Parathyroid adenoma (tissue), 2 donors: ENCODE measurements at regions not wholly inside any gene's neighbourhood (a gene's known extent, or its start where the extent isn't known, plus 50 kb on each side); places are given as distances from the start of the nearest gene placed in this dataset.
A peak's percentile ranks its signal among the peaks of the same experiment; 100 is the strongest.

Experiments
- H2AFZ ChIP-seq: fragments of 300-600 bp; sonication (generic); one replicate; pipeline ENCODE4 v1.7.0; 2017; ENCODE audit warnings: antibody characterized with exemption, mild to moderate bottlenecking
- H3K27ac ChIP-seq: fragments of 300-600 bp; sonication (generic); one replicate; pipeline ENCODE4 v1.7.0; 2017
- H3K27me3 ChIP-seq: fragments of 300-600 bp; sonication (generic); one replicate; pipeline ENCODE4 v1.7.0; 2017; ENCODE audit warnings: low read length; ENCODE audit not compliant: control insufficient read depth, insufficient read depth
- H3K36me3 ChIP-seq: fragments of 300-600 bp; sonication (generic); one replicate; pipeline ENCODE4 v1.7.0; 2017; ENCODE audit warnings: low read length; ENCODE audit not compliant: control insufficient read depth, insufficient read depth
- H3K4me1 ChIP-seq: fragments of 300-600 bp; sonication (generic); one replicate; pipeline ENCODE4 v1.7.0; 2017; ENCODE audit warnings: control low read depth
- H3K4me2 ChIP-seq: fragments of 300-600 bp; sonication (generic); one replicate; pipeline ENCODE4 v1.7.0; 2017; ENCODE audit warnings: low read length
- H3K4me3 ChIP-seq: fragments of 300-600 bp; sonication (generic); one replicate; pipeline ENCODE4 v1.7.0; 2017; ENCODE audit warnings: low read depth, low read length
- H3K79me2 ChIP-seq: fragments of 300-600 bp; sonication (generic); one replicate; pipeline ENCODE4 v1.7.0; 2017; ENCODE audit warnings: control low read depth
- H3K9ac ChIP-seq: fragments of 300-600 bp; sonication (generic); one replicate; pipeline ENCODE4 v1.7.0; 2017; ENCODE audit warnings: mild to moderate bottlenecking
- H3K9me3 ChIP-seq: fragments of 300-600 bp; sonication (generic); one replicate; pipeline ENCODE4 v1.7.0; 2017; ENCODE audit warnings: low read length; ENCODE audit not compliant: control insufficient read depth
- TF ChIP-seq, protein P1 (sequence below): fragments of 300-600 bp; sonication (generic); IDR thresholded peaks from one replicate; pipeline ENCODE4 v1.7.0; 2017; ENCODE audit warnings: antibody characterized with exemption, mild to moderate bottlenecking
- donor health status: primary hyperparathyroidism.

DNA sequence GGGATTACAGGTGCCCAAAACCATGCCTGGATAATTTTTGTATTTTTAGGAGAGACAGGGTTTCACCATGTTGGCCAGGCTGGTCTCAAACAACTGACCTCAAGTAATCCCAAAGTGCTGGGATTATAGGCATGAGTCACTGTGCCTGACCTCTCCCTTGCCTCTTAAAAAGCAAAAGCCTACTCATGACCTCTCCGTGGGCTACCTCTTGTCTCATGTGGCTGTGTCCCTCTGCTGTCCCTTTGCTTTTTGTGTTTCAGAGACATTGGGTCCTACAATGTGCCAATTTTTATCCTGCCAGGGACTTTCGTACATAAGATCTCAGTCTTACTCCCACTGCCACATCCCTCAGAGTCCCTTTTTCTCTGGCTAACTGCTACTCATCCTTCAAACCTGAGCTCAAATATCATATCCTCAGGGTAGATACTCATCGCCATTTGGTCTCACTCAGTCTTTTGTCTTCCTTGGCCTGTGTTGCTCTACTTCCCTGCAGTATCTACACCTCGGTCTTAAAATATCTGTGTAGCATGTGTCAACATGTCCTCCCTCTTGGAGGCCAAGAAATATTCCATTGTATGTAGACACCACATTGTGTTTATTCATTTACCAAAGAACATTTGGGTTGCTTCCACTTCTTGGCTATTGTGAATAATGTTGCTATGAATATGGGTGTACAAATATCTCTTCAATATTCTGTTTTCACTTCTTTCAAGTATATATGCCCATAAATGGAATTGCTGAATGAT lies 465.0 kb upstream of the KLF6 start:
- H2AFZ ChIP-seq: no peak overlapping the region
- no peaks in the 10 kb centered on the region for H3K4me1 ChIP-seq
- H3K9me3 ChIP-seq: no peaks in the 10 kb centered on the region
- H3K79me2 ChIP-seq: no peaks in the 10 kb centered on the region
- H3K4me2 ChIP-seq: no peak overlapping the region
- H3K27ac ChIP-seq: no peak overlapping the region
- TF ChIP-seq, protein P1, sequence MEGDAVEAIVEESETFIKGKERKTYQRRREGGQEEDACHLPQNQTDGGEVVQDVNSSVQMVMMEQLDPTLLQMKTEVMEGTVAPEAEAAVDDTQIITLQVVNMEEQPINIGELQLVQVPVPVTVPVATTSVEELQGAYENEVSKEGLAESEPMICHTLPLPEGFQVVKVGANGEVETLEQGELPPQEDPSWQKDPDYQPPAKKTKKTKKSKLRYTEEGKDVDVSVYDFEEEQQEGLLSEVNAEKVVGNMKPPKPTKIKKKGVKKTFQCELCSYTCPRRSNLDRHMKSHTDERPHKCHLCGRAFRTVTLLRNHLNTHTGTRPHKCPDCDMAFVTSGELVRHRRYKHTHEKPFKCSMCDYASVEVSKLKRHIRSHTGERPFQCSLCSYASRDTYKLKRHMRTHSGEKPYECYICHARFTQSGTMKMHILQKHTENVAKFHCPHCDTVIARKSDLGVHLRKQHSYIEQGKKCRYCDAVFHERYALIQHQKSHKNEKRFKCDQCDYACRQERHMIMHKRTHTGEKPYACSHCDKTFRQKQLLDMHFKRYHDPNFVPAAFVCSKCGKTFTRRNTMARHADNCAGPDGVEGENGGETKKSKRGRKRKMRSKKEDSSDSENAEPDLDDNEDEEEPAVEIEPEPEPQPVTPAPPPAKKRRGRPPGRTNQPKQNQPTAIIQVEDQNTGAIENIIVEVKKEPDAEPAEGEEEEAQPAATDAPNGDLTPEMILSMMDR: no peak
- no peaks in the 10 kb centered on the region for H3K27me3 ChIP-seq
- no peak overlapping the region for H3K4me3 ChIP-seq
- H3K36me3 ChIP-seq: no peaks in the 10 kb centered on the region
- no peak overlapping the region for H3K9ac ChIP-seq

DNA sequence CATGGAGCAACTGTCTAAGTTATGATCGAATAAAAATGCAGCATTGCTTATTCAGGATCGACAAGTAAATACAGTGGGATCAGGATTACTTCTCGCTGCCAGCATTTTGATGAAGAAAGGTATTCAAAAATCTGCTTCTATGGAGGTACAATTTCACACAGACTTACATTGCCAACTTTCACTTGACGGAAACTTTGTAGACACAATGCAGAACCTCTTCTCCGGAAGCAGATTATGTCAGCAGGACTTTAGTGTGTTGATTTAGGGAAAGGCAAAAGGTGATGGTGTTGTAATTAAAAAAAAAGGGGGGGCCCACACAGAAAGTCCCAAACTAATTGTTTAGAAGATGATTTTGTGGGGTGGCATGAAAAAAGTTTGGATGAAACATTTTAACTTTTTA lies 462.4 kb upstream of the KLF6 start:
- H3K4me2 ChIP-seq: no peak overlapping the region
- H2AFZ ChIP-seq: no peak overlapping the region
- no peaks in the 10 kb centered on the region for H3K27me3 ChIP-seq
- H3K9ac ChIP-seq: no peak overlapping the region
- H3K9me3 ChIP-seq: no peaks in the 10 kb centered on the region
- H3K27ac ChIP-seq: no peak overlapping the region
- H3K79me2 ChIP-seq: no peaks in the 10 kb centered on the region
- no peaks in the 10 kb centered on the region for H3K4me1 ChIP-seq
- H3K4me3 ChIP-seq: no peak overlapping the region
- H3K36me3 ChIP-seq: no peaks in the 10 kb centered on the region
- TF ChIP-seq, protein P1: no peak

DNA sequence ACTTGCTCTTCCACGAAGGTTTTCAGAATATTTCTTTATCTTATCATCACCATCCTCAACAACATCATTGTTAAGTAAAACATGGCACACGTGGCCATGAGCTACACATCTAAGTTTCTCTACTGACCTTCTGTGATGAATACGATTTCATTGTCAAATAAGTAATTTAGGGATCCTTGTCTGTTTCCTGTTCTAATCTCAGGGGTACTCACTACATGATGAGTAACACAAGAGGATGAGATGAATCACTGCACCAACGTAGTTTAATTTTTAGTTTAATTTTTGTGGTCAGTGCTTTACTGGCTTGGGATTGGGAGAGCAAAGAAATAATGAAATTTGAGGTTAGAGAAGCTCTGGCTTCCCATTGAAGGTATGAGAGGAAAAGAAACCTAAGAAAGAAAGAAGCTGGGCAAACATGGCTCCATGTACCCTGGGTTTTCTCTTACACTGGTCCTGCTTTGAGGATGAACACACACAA lies 461.9 kb upstream of the KLF6 start:
- H3K79me2 ChIP-seq: no peaks in the 10 kb centered on the region
- TF ChIP-seq, protein P1: no peak
- no peak overlapping the region for H3K4me3 ChIP-seq
- H3K4me2 ChIP-seq: no peak overlapping the region
- no peaks in the 10 kb centered on the region for H3K4me1 ChIP-seq
- H3K9me3 ChIP-seq: no peaks in the 10 kb centered on the region
- no peak overlapping the region for H3K9ac ChIP-seq
- H3K27ac ChIP-seq: no peak overlapping the region
- H3K27me3 ChIP-seq: no peaks in the 10 kb centered on the region
- no peak overlapping the region for H2AFZ ChIP-seq
- no peaks in the 10 kb centered on the region for H3K36me3 ChIP-seq

DNA sequence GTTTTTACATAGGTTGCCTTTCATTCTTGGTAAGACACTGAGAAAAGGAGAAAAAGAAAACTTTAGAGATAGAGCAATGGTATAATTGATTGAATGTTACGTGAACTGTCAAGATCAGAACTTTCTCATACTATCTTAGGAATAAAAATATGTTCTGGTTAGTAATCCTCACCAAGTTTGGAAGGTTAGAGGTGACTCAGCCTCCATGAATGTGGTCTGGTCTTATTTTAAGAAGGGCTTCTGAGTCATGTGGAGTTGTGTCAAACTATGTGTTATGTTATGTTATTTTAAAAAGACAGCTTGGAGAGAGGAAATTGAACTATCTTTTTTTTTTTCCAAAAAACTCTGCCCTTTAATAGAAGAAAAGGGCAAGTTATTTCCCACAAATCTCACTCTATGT lies 458.6 kb upstream of the KLF6 start:
- Histone ChIP-seq H3K4me3 (no peak overlapping the region), H3K9ac (no peak overlapping the region), H3K27me3 (no peaks in the 10 kb centered on the region), H3K9me3 (no peaks in the 10 kb centered on the region), H3K27ac (no peak overlapping the region), H3K4me2 (no peak overlapping the region), H3K79me2 (no peaks in the 10 kb centered on the region), H3K4me1 (no peaks in the 10 kb centered on the region), H3K36me3 (no peaks in the 10 kb centered on the region), H2AFZ (no peak overlapping the region)
- TF ChIP-seq, protein P1: no peak

DNA sequence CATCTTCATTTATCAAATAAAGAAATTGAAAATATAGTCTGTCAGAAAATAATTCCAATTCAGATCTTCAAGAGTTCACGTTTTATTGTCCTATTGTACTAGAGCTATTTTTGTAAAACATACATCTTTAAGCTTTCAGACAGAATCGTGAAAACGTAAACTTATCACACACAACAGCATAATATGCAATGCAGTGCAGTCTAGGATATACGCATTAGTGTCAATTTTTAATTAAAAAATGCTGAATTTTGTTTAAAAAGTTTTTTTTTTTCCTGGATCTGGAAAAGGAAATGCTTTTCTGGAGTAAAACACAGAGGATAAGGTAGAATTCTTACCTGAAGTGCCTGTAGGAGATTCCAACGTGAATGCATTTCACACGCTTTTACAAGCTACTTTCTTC lies 458.2 kb upstream of the KLF6 start:
- Histone ChIP-seq H3K4me2 (no peak overlapping the region), H3K4me1 (no peaks in the 10 kb centered on the region), H3K4me3 (no peak overlapping the region), H2AFZ (no peak overlapping the region), H3K27ac (peak overlapping the region; percentile 63), H3K9me3 (no peaks in the 10 kb centered on the region), H3K27me3 (no peaks in the 10 kb centered on the region), H3K79me2 (no peaks in the 10 kb centered on the region), H3K36me3 (no peaks in the 10 kb centered on the region), H3K9ac (no peak overlapping the region)
- TF ChIP-seq, protein P1: no peak
